ENCODE measurements at regions not wholly inside any gene's neighbourhood (a gene's known extent, or its start where the extent isn't known, plus 50 kb on each side); places are given as distances from the start of the nearest gene placed in this dataset.

DNA sequence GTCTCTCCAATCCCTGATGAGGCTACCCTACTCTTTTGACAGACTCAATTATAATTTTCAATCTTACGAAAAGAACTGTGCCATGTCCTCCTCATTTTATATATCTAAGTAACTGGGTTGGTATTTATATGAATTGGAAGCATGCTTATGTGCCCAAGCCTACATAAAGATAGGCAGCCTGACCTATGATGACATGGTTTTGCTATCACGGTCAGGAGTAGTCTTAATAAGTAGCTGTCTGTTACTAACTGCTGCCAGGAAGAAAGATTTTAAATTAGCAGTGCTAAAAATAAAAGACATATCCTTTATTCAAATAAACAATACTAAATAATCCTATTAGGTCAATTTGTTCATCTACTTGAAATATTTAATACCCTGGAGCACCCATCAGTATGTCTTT, 102.0 kb upstream of the DTNA start:
- TF ChIP-seq, protein P1, sequence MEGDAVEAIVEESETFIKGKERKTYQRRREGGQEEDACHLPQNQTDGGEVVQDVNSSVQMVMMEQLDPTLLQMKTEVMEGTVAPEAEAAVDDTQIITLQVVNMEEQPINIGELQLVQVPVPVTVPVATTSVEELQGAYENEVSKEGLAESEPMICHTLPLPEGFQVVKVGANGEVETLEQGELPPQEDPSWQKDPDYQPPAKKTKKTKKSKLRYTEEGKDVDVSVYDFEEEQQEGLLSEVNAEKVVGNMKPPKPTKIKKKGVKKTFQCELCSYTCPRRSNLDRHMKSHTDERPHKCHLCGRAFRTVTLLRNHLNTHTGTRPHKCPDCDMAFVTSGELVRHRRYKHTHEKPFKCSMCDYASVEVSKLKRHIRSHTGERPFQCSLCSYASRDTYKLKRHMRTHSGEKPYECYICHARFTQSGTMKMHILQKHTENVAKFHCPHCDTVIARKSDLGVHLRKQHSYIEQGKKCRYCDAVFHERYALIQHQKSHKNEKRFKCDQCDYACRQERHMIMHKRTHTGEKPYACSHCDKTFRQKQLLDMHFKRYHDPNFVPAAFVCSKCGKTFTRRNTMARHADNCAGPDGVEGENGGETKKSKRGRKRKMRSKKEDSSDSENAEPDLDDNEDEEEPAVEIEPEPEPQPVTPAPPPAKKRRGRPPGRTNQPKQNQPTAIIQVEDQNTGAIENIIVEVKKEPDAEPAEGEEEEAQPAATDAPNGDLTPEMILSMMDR (IDR thresholded peaks at IDR 0.05): no peak
- TF ChIP-seq POLR2AphosphoS5 (IDR thresholded peaks at IDR 0.05) (no peak), EP300 (IDR thresholded peaks at IDR 0.05; ENCODE audit: low read depth) (no peak), POLR2A (IDR thresholded peaks at IDR 0.05) (no peak)
